ENCODE measurements at regions not wholly inside any gene's neighbourhood (a gene's known extent, or its start where the extent isn't known, plus 50 kb on each side); places are given as distances from the start of the nearest gene placed in this dataset.

DNA sequence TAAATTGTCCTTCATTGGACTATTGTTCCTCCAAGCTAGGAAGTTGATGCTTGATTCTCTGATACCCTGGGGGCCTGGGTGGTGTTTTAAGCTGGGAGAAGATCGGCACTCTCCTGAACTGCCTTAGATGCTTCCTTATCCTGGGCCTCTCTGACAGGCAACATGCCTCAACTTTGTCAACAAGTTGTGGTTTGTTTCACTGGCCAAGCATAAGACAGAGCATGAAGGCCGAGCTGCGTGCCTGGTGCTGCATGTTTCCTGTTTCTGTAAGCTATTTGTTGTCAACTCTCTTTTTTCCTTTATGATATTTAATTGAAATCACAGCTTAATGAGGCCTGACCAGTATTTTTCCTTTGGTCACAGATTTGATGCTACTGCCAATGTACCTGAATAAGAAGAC, 187.6 kb upstream of the TNC start:
- H3K27me3 ChIP-seq (replicated peaks in 1 of 2; ENCODE audit: control insufficient read depth in 2 of 2, extremely low read depth in 1 of 2, insufficient read depth in 2 of 2, low read length in 1 of 2), result no peaks in the 10 kb centered on the region
- H3K27ac ChIP-seq (ENCODE audit: low read length), result no peak overlapping the region
- no peak overlapping the region for H3K4me3 Mint-ChIP-seq
- H3K36me3 ChIP-seq (ENCODE audit: control insufficient read depth in 2 of 2, extremely low read depth in 1 of 2, insufficient read depth in 1 of 2, low read length in 1 of 2), result no peaks in the 10 kb centered on the region
- H3K27me3 Mint-ChIP-seq, result peaks cover 4 to 8% of the 10 kb centered on the region in 2 donors
- H3K4me1 ChIP-seq (ENCODE audit: control insufficient read depth in 1 of 2, extremely low read depth in 1 of 2, insufficient read depth in 2 of 2, low read length in 2 of 2), result no peaks in the 10 kb centered on the region
- H3K36me3 Mint-ChIP-seq, result no peaks in the 10 kb centered on the region
- no peaks in the 10 kb centered on the region for H3K4me1 Mint-ChIP-seq
- no peak overlapping the region for H3K4me3 ChIP-seq (ENCODE audit: control insufficient read depth in 1 of 2, extremely low read depth in 1 of 2, low read length in 1 of 2)
- WGBS (ENCODE audit: insufficient coverage), result 65% methylated on average over 2 of the region's 3 CpGs
- ChIA-PET CTCF (no interaction called here), POLR2A (no interaction called here)
- peaks cover 0 to 2% (median 0%) of the 10 kb centered on the region in 3 donors for H3K9me3 Mint-ChIP-seq
- H3K9me3 ChIP-seq, result no peaks in the 10 kb centered on the region
- no peak for ATAC-seq (replicated peaks in 1 of 4)
- no peak for DNase-seq
- H3K27ac Mint-ChIP-seq, result no peak overlapping the region

- Mint-ChIP-seq H3K9me3 (peaks cover 0 to 3% (median 2%) of the 10 kb centered on the region in 3 donors), H3K36me3 (no peaks in the 10 kb centered on the region), H3K4me1 (no peaks in the 10 kb centered on the region), H3K4me3 (no peak overlapping the region), H3K27ac (no peak overlapping the region), H3K27me3 (peaks cover 6 to 8% of the 10 kb centered on the region in 2 donors)
- H3K27me3 ChIP-seq (replicated peaks in 1 of 2; ENCODE audit: control insufficient read depth in 2 of 2, extremely low read depth in 1 of 2, insufficient read depth in 2 of 2, low read length in 1 of 2), result no peaks in the 10 kb centered on the region
- WGBS (ENCODE audit: insufficient coverage), result 40% methylated on average over 1 of the region's 2 CpGs
- H3K4me1 ChIP-seq (ENCODE audit: control insufficient read depth in 1 of 2, extremely low read depth in 1 of 2, insufficient read depth in 2 of 2, low read length in 2 of 2), result no peaks in the 10 kb centered on the region
- no peak overlapping the region for H3K4me3 ChIP-seq (ENCODE audit: control insufficient read depth in 1 of 2, extremely low read depth in 1 of 2, low read length in 1 of 2)
- DNase-seq (no peak), ATAC-seq (replicated peaks in 1 of 4) (no peak)
- no peaks in the 10 kb centered on the region for H3K9me3 ChIP-seq
- ChIA-PET CTCF (no interaction called here), POLR2A (no interaction called here)
- H3K36me3 ChIP-seq (ENCODE audit: control insufficient read depth in 2 of 2, extremely low read depth in 1 of 2, insufficient read depth in 1 of 2, low read length in 1 of 2), result no peaks in the 10 kb centered on the region
- no peak overlapping the region for H3K27ac ChIP-seq (ENCODE audit: low read length)
These were observed 188.9 kb upstream of the TNC start for GRCh38 chr9:115306865-115307264.

- CTCF ChIA-PET, result no interaction called here
- POLR2A ChIA-PET, result no interaction called here
- Mint-ChIP-seq H3K4me1 (peaks cover 5 to 8% (median 6%) of the 10 kb centered on the region in 3 donors), H3K4me3 (no peak overlapping the region), H3K36me3 (no peaks in the 10 kb centered on the region), H3K9me3 (peaks cover 4 to 12% (median 5%) of the 10 kb centered on the region in 3 donors), H3K27ac (no peak overlapping the region), H3K27me3 (peaks cover 8 to 14% of the 10 kb centered on the region in 2 donors)
- Histone ChIP-seq H3K4me1 (ENCODE audit: control insufficient read depth in 1 of 2, extremely low read depth in 1 of 2, insufficient read depth in 2 of 2, low read length in 2 of 2) (no peaks in the 10 kb centered on the region), H3K27ac (ENCODE audit: low read length) (no peak overlapping the region), H3K9me3 (no peaks in the 10 kb centered on the region), H3K36me3 (ENCODE audit: control insufficient read depth in 2 of 2, extremely low read depth in 1 of 2, insufficient read depth in 1 of 2, low read length in 1 of 2) (no peaks in the 10 kb centered on the region), H3K4me3 (ENCODE audit: control insufficient read depth in 1 of 2, extremely low read depth in 1 of 2, low read length in 1 of 2) (no peak overlapping the region), H3K27me3 (replicated peaks in 1 of 2; ENCODE audit: control insufficient read depth in 2 of 2, extremely low read depth in 1 of 2, insufficient read depth in 2 of 2, low read length in 1 of 2) (no peaks in the 10 kb centered on the region)
- ATAC-seq (replicated peaks in 1 of 4) (no peak), DNase-seq (no peak)
These were observed 195.6 kb upstream of the TNC start for GRCh38 chr9:115313545-115313944.

DNA sequence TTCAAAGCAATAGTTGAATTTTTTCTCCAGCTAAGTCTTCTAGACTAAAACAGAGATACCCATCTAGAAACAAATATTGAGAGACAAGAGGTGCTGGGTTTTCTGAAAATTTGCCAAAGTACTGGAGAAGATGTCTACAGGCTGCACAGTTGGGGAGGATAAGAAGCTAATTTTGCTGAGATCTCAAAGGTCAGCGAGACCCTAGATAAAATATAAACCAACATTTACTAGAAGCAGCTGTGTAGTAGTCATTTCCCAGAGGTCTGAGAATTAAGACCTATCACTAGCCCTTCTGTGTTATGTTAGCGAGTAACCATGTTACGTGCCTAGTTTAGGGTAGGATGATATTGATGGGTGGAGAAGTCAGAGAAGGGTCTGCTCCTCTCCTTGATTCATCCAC, 208.5 kb upstream of the TNC start:
- Mint-ChIP-seq H3K27ac (no peak overlapping the region), H3K4me1 (no peaks in the 10 kb centered on the region), H3K9me3 (peaks cover 0 to 8% (median 8%) of the 10 kb centered on the region in 3 donors), H3K27me3 (peaks cover 2 to 4% of the 10 kb centered on the region in 2 donors), H3K36me3 (no peaks in the 10 kb centered on the region), H3K4me3 (no peak overlapping the region)
- Histone ChIP-seq H3K4me3 (ENCODE audit: control insufficient read depth in 1 of 2, extremely low read depth in 1 of 2, low read length in 1 of 2) (no peak overlapping the region), H3K36me3 (ENCODE audit: control insufficient read depth in 2 of 2, extremely low read depth in 1 of 2, insufficient read depth in 1 of 2, low read length in 1 of 2) (no peaks in the 10 kb centered on the region), H3K4me1 (ENCODE audit: control insufficient read depth in 1 of 2, extremely low read depth in 1 of 2, insufficient read depth in 2 of 2, low read length in 2 of 2) (no peaks in the 10 kb centered on the region), H3K9me3 (no peaks in the 10 kb centered on the region), H3K27ac (ENCODE audit: low read length) (no peak overlapping the region), H3K27me3 (replicated peaks in 1 of 2; ENCODE audit: control insufficient read depth in 2 of 2, extremely low read depth in 1 of 2, insufficient read depth in 2 of 2, low read length in 1 of 2) (no peaks in the 10 kb centered on the region)
- DNase-seq, result no peak
- POLR2A ChIA-PET, result no interaction called here
- ATAC-seq (replicated peaks in 1 of 4), result no peak
- WGBS (ENCODE audit: insufficient coverage), result no CpG with 5 or more reads among the region's 3 CpGs
- CTCF ChIA-PET, result no interaction called here

GRCh38 chr9:115327436-115328122, 209.6 kb upstream of the TNC start:
- H3K27me3 ChIP-seq (replicated peaks in 1 of 2; ENCODE audit: control insufficient read depth in 2 of 2, extremely low read depth in 1 of 2, insufficient read depth in 2 of 2, low read length in 1 of 2), result no peaks in the 10 kb centered on the region
- peaks cover 0 to 4% (median 0%) of the 10 kb centered on the region in 3 donors for H3K9me3 Mint-ChIP-seq
- peaks cover 2 to 9% of the 10 kb centered on the region in 2 donors for H3K27me3 Mint-ChIP-seq
- H3K4me3 ChIP-seq (ENCODE audit: control insufficient read depth in 1 of 2, extremely low read depth in 1 of 2, low read length in 1 of 2), result no peak overlapping the region
- ChIA-PET POLR2A (no interaction called here), CTCF (no interaction called here)
- no peaks in the 10 kb centered on the region for H3K4me1 ChIP-seq (ENCODE audit: control insufficient read depth in 1 of 2, extremely low read depth in 1 of 2, insufficient read depth in 2 of 2, low read length in 2 of 2)
- DNase-seq, result no peak
- no peak overlapping the region for H3K27ac ChIP-seq (ENCODE audit: low read length)
- H3K9me3 ChIP-seq, result no peaks in the 10 kb centered on the region
- H3K36me3 ChIP-seq (ENCODE audit: control insufficient read depth in 2 of 2, extremely low read depth in 1 of 2, insufficient read depth in 1 of 2, low read length in 1 of 2), result no peaks in the 10 kb centered on the region
- no peaks in the 10 kb centered on the region for H3K4me1 Mint-ChIP-seq
- H3K36me3 Mint-ChIP-seq, result no peaks in the 10 kb centered on the region
- WGBS (ENCODE audit: insufficient coverage), result 100% methylated on average over 2 of the region's 2 CpGs
- no peak overlapping the region for H3K27ac Mint-ChIP-seq
- ATAC-seq (replicated peaks in 1 of 4), result no peak
- H3K4me3 Mint-ChIP-seq, result no peak overlapping the region

DNA sequence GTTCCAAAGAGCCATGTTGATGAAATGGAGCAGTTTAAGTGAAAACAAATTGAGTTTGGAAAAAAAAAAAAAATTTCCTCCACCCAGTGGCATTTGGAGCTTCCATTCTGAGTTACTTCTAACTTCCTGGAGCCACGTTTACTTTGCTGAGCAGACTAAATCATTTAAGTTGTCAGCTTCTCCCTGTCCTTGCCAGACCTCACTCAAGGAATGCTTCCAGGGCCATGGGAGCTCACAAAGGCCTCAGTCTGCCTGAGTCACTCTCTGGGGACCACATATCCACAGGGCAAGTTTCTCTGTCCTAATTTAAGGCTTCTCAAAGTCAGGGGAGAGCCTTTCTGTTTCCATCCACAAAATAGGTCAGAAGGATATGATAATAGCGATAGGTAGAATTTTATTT, 210.3 kb upstream of the TNC start:
- no peaks in the 10 kb centered on the region for H3K4me1 Mint-ChIP-seq
- ATAC-seq (replicated peaks in 1 of 4) (no peak), DNase-seq (no peak)
- H3K36me3 Mint-ChIP-seq, result no peaks in the 10 kb centered on the region
- H3K27ac Mint-ChIP-seq, result no peak overlapping the region
- H3K36me3 ChIP-seq (ENCODE audit: control insufficient read depth in 2 of 2, extremely low read depth in 1 of 2, insufficient read depth in 1 of 2, low read length in 1 of 2), result no peaks in the 10 kb centered on the region
- no peaks in the 10 kb centered on the region for H3K4me1 ChIP-seq (ENCODE audit: control insufficient read depth in 1 of 2, extremely low read depth in 1 of 2, insufficient read depth in 2 of 2, low read length in 2 of 2)
- H3K4me3 ChIP-seq (ENCODE audit: control insufficient read depth in 1 of 2, extremely low read depth in 1 of 2, low read length in 1 of 2), result no peak overlapping the region
- WGBS (ENCODE audit: insufficient coverage), result 9% methylated on average over 1 of the region's 2 CpGs
- CTCF ChIA-PET, result no interaction called here
- peaks cover 0 to 4% (median 0%) of the 10 kb centered on the region in 3 donors for H3K9me3 Mint-ChIP-seq
- POLR2A ChIA-PET, result no interaction called here
- peaks cover 5 to 15% of the 10 kb centered on the region in 2 donors for H3K27me3 Mint-ChIP-seq
- H3K27me3 ChIP-seq (replicated peaks in 1 of 2; ENCODE audit: control insufficient read depth in 2 of 2, extremely low read depth in 1 of 2, insufficient read depth in 2 of 2, low read length in 1 of 2), result no peaks in the 10 kb centered on the region
- H3K27ac ChIP-seq (ENCODE audit: low read length), result no peak overlapping the region
- H3K9me3 ChIP-seq, result no peaks in the 10 kb centered on the region
- no peak overlapping the region for H3K4me3 Mint-ChIP-seq

GRCh38 chr9:115328677-115329076, 210.7 kb upstream of the TNC start:
- DNase-seq, result no peak
- Histone ChIP-seq H3K4me1 (ENCODE audit: control insufficient read depth in 1 of 2, extremely low read depth in 1 of 2, insufficient read depth in 2 of 2, low read length in 2 of 2) (no peaks in the 10 kb centered on the region), H3K27ac (ENCODE audit: low read length) (no peak overlapping the region), H3K4me3 (ENCODE audit: control insufficient read depth in 1 of 2, extremely low read depth in 1 of 2, low read length in 1 of 2) (no peak overlapping the region), H3K27me3 (replicated peaks in 1 of 2; ENCODE audit: control insufficient read depth in 2 of 2, extremely low read depth in 1 of 2, insufficient read depth in 2 of 2, low read length in 1 of 2) (no peaks in the 10 kb centered on the region), H3K9me3 (no peaks in the 10 kb centered on the region), H3K36me3 (ENCODE audit: control insufficient read depth in 2 of 2, extremely low read depth in 1 of 2, insufficient read depth in 1 of 2, low read length in 1 of 2) (no peaks in the 10 kb centered on the region)
- ChIA-PET POLR2A (no interaction called here), CTCF (no interaction called here)
- Mint-ChIP-seq H3K9me3 (peaks cover 0 to 4% (median 0%) of the 10 kb centered on the region in 3 donors), H3K4me1 (no peaks in the 10 kb centered on the region), H3K27ac (no peak overlapping the region), H3K36me3 (no peaks in the 10 kb centered on the region), H3K27me3 (peaks cover 5 to 17% of the 10 kb centered on the region in 2 donors), H3K4me3 (no peak overlapping the region)
- no peak for ATAC-seq (replicated peaks in 1 of 4)

Measured in T-cell (primary cell).